Hematopoietic multipotent progenitor cell treated with erythropoietin and hydrocortisone succinate and interleukin-3 and kit ligand, for 4 days (in vitro differentiated cells): ENCODE measurements at regions not wholly inside any gene's neighbourhood (a gene's known extent, or its start where the extent isn't known, plus 50 kb on each side); places are given as distances from the start of the nearest gene placed in this dataset.
A peak's percentile ranks its signal among the peaks of the same experiment; 100 is the strongest.
"Not testable (repeated sequence)": the region's sequence is repeated elsewhere in the genome, so short reads cannot be mapped to it uniquely, and the experiment has no call there.

ENCODE experiments used
- DNase-seq: peaks from one replicate; pipeline ENCODE4 v3.0.0-alpha.2; 2015

DNA sequence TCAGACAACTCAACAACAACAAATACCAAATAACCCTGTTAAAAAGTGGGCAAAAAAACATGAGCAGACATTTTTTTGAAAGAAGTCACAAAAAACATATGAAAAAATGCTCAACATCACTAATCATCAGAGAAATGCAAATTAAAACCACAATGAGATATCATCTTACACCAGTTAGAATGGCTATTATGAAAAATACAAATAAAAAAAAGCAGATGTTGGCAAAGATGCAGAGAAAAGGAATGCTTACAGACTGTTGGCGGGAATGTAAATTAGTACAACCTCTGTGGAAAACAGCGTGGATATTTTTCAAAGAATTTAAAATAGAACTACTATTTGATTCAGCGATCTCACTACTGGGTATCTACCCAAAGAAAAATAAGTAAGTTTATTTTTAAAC lies 114.0 kb downstream of the SLC38A4 start:
- no peak for DNase-seq

DNA sequence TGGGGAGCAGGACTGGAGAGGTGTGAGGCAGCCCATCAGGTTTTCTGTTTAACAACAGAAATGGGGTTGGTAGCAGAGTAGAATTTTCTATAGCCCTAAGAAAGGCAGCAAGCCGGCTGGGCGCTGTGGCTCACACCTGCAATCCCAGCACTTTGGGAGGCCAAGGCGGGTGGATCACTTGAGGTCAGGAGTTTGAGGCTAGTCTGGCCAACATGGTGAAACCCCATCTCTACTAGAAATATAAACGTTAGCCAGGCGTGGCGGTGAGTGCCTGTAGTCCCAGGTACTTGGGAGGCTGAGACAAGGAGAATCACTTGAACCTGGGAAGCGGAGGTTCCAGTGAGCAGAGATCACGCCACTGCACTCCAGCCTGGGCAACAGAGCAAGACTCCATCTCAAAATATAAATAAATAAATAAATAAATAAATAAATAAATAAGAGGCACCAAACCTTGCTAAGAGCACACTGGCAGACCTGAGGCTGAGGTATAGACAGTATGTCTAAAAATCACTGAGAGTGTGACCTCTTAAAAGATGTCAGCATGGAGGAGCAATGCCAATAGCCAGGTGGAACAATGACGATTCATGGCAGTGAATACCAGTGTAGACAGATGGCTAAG lies 115.6 kb downstream of the SLC38A4 start:
- no peak for DNase-seq

DNA sequence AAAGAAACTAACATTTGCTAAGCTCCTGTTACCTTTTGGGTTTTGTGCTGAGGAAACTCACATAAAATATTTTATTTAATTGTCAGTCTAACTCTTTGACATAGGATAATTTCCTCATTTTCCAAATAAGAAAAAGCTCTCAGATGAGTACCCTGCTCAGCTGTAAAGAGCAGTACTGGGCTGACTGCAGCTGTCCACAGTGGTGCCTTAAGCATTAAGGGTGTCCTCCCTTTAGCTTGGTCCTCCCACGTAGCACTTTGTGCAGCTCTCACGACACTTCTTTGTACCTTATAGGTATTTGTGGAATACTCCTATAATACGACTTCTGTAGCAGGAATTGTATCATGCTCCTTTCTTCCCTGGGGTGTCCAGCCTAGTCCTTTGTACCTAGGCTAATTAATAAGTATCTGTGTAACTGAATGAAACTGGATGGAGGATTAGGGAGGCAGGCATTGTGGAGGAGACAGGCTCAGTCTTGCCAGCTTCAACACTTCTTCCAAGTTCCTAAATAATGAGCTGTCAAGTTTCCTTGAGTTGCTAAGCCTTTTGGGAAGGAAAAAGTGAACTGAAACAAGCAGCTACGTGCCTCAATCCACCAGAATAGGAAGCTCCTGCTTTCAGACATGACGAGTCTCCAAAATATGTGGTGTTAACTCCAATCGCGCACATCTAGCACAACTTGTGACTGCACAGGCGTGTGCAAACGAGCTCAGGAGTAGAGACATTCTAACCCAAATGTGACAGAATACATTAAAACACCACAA lies 123.0 kb downstream of the SLC38A4 start:
- no peak for DNase-seq

DNA sequence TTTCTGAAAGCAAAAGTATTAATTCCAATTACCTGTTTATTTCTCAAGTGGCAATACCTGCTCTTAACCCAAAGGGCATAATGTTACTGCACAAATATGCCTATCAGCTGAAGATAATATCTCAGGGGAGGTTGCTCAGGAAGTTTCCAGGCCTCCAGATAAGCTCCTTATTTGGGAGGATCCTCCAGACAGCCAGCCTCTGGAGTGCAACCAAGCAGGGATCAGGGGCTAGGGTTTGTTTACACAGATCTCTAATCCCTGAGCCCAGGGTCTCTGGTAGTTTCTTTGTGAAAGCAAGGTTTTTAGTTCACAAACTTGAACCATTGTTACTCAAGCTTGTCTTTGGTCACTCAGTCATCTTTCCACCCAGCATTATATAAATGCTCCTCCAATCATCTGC lies 124.4 kb downstream of the SLC38A4 start:
- no peak for DNase-seq

DNA sequence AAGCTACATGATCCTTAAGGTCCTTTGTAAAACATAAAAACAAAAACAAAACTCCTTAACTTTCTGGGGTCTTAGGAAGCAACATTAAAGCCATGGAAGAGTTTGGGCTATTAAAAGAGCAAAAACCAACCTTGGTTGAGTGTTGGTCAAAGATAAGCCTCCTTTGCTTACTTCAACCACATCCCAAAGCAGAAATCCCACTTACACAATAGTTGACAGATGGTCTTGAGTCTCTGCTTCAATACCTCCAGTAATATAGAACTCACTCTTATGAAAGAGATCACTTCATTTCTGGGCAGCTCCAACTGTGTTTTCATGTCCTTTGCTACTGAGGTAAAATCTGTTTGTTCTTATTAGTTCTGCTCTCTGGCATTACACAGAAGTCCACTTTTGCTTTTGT lies 125.8 kb downstream of the SLC38A4 start:
- peak; percentile 57 for DNase-seq

DNA sequence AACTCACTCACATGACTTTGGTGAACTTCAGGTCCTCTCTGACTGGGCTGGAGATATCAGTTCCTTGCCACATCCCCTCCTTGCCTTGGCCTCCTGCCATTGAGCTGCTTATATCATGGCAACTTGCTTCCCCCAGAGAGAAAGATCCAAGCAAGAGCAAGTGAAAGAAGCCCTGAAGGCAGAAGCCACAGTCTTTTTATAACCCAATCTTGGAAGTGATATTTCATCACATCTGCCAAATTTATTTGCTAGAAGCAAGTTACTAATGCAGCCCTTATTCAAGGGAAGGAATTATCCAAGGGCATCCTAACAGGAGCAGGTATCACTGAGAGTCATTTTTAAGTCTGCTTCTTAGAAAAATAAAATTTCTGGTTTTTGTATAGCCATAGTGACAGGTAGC lies 127.8 kb downstream of the SLC38A4 start:
- peak; percentile 7 for DNase-seq

DNA sequence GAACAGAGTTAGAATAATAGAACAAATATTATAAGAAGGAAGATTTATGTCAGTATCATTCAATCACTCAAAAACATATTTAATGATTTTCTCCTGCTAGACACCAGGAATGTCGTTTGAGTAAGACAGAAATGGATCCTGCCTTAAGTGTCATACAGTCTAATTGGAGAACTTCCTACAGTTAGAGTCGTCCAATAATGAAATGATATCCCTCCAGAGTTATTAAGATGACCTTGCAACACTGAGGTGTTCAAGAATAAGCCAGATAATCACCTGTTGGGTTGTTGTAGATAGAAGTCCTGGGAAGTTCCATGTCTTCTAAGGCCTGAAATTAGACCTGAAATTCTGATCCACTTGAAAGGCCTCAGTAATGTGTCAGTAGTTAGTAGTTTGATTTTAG lies 132.3 kb downstream of the SLC38A4 start:
- no peak for DNase-seq

DNA sequence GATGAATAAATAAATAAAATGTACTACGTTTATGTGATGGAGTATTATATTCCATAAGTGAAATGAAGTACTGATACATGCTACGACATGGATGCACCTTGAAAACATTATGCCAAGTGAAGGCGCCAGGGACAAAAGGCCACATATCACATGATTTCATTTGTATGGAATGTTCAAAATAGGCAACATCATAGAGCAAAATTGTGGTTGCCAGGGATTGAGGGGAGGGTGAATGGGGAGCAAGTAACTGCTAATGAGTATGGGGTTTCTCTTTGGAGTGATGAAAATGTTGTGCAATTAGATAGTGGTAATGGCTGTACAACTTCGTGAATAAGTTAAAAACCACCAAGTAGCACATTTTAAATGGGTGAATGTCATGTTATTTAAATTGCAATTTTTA lies 132.8 kb downstream of the SLC38A4 start:
- DNase-seq: no peak

DNA sequence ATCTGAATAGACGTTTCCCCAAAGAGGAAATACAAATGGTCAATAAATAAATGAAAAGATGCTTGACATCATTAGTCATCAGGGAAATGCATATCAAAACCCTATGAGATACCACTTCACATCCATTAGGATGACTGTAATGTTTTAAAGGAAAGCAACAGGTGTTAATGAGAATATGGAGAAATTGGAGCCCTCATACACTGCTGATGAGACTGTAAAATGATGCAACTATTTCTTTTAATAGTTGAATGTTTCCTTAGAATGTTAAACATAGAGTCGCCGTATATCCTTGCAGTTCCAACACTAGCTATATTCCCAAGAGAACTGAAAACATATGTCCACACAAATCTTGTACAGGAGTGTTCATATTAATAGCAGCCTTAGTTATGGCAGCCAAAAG lies 133.2 kb downstream of the SLC38A4 start:
- DNase-seq: no peak

DNA sequence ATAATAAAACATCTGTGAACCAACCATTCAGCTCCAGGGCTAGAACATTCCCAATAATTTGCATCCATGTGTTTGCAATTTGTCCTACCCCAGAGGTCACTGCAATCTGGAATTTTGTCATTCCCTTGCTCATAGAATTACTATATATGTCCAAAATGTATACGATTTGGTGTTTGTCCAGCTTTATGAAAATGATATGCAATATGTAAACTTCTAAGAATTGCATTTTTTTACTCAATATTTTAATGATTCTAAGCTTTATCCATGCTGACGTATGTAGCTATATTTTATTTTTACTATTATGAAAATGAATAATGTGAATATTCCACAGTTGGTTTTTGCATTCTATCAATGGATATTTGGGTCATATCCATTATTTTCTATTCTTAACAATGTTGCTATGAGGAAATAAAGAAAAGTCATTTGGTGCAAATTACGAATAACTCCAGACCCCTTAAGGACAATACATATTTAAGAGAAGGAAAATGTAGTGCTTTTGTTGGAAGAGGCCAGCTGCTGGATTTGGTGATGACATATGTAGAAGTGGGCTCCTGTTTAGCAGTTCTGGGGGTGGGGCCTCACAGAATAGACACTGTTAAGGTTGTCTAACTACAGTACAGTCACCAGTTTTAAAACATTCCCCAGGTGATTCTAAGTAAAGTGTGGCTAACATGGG lies 139.4 kb downstream of the SLC38A4 start:
- no peak for DNase-seq

DNA sequence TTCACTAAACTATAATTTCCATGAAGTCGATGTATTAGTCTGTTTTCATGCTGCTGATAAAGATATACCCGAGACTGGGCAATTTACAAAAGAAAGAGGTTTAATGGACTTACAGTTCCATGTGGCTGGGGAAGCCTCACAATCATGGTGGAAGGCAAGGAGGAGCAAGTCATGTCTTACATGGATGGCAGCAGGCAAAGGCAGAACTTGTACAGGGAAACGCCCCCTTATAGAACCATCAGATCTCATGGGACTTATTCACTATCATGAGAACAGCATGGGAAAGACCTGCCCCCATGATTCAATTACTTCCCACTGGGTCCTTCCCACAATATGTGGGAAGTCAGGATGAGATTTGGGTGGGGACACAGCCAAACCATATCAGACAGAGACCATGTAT lies 141.6 kb downstream of the SLC38A4 start:
- not testable (repeated sequence) for DNase-seq

DNA sequence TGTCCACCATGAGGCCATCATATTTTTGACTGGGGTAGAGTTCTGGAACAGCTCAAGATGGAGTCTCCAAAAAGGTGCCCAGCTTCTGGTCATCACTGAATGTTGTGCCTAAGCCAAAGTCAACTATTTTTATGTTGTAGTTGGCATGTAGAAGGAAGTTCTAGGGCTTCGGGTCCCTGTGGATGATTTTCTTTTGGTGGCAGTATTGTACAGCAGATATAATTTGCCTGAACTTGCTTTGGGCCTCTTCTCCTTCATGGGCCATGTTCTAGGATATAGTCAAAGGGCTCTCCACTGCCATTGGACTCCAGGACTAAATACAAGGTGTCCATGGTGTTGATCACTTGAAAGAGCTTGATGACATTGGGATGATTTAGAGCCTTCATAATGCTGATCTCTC lies 143.6 kb downstream of the SLC38A4 start:
- DNase-seq: no peak

DNA sequence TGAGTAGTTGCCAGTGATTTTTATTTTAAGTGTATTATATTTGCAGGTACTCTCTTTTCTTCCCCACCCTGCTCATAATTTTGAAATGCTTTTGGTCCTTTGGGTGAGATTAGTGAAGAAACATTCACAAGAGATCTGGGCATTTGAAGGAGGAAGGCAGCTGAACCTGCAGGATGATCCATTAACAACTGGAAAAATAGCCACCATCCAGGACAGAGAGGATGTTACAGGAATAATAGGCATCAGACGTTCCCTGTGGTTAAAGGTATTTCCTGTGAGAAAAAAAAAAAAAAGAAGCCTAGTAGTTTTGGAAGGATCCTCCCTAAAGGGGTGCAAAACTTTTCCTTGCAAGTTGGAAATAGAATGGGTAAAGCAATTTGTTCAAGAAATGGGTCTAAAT lies 145.3 kb downstream of the SLC38A4 start:
- DNase-seq: no peak

DNA sequence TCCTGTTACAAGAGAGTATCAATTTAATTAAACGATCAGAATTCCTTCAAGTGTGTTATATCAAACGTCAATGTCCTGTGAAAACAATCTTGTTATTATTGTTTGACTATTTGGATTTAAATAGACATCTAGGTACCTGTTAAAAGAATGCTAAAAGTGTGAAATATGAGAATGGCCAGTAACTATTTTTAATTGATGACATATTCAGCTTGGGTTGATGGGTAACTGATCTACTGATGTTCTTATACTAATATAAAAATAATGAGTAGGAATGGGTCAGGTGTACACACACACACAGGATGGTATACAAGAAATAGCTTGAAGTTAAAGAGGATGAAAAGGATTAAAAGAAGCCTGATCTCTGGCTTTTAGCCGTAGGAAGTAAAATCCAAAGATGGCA lies 146.0 kb downstream of the SLC38A4 start:
- no peak for DNase-seq

DNA sequence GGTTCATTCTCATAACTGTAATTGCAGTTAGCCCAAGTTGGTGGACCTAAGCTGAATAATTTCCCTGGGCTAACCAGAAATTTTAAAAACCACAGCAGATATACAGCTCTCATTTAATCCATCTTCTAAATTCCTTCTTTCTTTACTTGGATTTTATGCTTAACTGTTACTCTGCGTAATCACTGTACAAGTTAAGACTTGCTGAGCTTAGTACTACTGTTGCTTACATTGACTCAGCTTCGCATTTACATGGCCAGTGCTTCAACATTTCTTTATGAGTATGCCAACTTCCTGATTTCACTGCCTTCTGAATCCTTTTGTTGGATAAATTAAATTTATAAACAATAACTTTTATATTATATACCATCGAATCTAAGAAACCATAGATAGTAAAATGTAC lies 147.4 kb downstream of the SLC38A4 start:
- no peak for DNase-seq

DNA sequence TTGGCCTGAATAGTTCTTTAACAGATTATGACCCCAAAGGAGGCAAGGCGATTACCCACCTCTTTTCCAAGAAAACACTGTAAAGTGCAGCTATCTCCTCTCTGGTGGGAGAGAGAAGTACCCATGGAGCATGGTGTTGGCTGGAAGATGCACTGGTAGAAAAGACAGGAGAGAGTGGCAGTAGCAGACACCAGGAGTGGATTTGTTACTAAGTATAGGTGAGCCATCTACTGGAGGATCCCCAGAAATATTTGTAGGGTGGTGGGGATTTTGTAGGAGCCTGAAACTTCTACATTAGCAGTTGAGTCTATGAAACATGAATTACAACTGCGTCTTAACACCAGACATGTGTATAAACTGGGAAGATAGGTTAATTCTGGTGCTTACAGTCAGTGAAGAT lies 148.0 kb downstream of the SLC38A4 start:
- peak; percentile 45 for DNase-seq

DNA sequence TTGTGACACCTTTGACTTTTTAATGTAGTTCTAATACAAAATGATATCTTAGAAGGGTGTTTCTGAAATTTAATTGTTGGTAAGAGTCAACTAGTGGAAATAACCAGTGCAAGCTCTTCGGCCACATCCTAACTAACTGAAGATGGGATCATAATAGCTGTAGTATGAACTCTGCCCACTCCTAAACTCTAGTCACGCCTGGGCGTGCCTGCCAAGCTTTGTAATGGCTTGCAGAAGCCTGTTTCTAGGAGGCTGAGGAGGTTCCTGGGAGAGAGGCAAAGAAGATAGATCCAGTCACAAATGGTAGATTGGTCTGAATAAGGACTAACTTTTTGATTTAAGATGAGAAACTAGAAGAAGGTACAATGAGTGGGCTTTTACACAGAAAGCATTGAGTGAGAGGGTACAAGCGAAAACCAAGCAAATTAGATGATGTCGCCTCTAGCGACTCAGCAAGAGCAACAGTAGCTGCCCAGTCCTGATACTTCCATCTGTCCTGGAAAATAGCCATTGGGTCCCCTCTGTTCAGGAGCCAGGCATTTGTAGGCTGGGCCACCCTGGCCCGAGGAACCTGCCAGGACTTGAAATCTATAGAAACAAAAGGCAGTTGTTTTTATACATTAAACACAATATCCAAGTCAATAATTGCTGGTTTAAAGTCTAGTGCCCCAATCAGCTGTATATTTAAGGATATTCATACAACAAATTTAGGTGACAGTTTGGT lies 148.8 kb downstream of the SLC38A4 start:
- DNase-seq: no peak

DNA sequence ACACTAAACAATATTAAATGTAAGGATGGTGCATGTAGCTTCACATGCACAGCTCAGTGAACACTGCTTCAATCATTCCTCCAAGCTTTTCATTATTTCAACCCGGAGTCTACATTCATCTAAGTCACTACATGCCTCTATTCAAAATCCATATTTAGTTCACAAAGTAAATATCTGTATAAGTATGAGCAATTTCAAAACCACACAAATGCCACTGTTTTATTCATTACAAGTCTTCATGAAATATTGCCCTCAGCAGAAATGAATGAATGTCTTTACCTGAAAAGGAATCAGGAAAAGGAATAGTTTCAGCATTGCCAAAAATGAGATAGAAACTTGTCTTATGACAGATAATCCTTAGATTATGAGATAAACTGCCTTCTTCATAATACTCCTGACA lies 149.4 kb downstream of the SLC38A4 start:
- DNase-seq: no peak

DNA sequence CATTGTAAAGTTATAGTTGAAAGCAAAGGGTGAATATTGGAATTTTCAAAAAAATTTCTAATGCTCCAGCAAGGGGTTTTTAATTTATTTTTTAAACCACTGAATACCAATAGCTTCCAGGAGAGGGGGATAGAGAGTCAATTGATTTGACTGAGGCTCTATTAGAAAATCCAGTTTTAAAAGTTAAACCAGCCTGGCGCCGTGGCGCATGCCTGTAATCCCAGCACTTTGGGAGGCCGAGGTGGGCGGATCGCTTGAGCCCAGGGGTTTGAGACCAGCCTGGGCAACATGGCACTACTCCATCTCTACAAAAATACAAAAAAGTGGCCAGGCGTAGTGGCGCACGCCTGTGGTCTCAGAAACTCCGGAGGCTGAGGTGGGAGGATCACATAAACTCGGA lies 150.1 kb downstream of the SLC38A4 start:
- peak; percentile 68 for DNase-seq

DNA sequence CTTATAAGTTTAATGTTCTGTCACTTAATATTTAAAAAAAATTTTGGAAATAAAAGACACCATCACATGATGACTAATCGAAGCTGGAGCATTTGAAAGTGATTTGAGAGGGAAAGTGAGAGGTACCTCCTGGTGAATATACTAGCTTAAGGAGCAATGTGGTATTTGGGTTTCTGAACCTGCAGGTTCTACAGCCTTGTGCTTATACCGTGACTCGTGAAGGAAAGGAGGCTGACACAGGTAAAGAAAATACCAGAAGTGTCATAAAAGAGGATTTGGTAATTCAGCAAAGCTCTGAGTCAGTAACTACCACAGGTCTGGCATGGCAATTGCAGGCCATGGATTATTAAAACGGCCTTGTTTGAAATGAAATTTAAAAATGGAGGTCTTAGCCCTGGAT lies 151.0 kb downstream of the SLC38A4 start:
- no peak for DNase-seq

DNA sequence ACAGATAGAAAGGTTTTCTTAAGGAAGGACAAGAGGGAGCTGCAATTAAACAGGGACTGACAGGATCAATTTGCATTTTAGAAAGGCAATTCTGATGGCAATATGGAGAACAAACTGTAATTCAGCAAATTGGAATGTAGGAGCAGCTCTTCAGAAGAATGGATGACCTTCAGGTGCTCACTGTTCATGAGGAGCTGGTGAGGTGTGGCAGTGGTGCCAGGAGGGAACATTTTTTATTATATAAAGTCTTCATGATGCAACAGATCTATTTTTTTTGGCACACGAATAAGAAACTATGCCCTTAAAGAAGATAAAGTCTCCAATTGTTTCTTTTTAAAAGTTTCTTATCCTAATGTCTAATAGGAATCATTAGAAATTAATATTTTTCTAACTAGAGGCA lies 151.7 kb downstream of the SLC38A4 start:
- no peak for DNase-seq

DNA sequence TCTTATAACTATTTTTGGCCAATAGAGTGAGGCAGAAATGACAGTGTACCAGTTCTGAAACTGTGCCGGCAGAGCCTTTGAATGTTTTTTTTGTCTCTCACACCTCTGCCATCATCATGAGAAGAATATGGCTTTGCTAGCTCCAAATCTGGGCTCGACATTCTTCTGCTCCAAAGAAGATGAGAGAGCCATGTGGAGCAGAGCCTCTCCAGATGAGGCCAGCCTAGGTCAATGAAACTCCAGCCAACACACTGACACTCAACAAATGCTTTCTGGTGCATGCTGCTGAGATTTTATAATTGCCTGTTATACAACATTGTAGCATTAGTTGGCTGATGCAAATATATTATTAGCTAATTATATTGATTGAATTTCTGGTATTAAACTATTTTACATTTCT lies 154.7 kb downstream of the SLC38A4 start:
- no peak for DNase-seq

DNA sequence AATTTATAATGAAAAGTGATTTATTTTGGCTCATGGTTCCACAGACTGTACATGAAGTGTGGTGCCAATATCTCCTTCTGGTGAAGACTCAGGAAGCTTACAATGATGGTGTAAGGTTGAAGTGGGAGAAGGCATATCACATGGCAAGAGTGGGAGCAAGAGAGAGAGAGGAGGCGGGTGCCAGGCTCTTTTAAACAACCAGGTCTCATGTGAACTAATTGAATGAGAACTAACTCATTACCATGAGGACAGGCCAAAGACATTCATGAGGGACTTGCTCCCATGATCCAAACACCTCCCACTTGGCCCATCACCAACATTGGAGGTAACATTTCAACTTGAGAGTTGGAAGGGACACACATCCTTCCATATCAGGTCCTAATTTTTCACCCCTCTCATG lies 155.2 kb downstream of the SLC38A4 start:
- no peak for DNase-seq

DNA sequence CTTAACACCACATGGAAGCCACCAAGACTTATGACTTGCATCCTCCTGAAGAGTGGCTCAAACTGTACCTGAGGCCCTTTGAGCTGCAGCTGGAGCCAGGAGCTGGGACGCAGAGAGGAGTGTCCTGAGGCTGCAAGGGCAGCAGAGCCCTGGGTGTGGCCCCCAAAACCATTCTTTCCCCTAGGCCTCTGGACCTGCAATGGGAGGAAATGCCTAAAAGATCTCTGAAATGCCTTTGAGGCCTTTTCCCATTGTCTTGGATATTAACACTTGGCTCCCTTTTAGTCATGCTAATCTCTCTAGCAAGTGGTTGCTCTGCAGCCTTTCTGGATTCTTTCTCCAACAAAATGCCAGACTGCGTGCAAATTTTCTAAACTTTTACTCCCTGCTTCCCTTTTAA lies 156.1 kb downstream of the SLC38A4 start:
- DNase-seq: no peak
